ENCODE measurements at regions not wholly inside any gene's neighbourhood (a gene's known extent, or its start where the extent isn't known, plus 50 kb on each side); places are given as distances from the start of the nearest gene placed in this dataset.
"Not testable (repeated sequence)": the region's sequence is repeated elsewhere in the genome, so short reads cannot be mapped to it uniquely, and the experiment has no call there.

DNA sequence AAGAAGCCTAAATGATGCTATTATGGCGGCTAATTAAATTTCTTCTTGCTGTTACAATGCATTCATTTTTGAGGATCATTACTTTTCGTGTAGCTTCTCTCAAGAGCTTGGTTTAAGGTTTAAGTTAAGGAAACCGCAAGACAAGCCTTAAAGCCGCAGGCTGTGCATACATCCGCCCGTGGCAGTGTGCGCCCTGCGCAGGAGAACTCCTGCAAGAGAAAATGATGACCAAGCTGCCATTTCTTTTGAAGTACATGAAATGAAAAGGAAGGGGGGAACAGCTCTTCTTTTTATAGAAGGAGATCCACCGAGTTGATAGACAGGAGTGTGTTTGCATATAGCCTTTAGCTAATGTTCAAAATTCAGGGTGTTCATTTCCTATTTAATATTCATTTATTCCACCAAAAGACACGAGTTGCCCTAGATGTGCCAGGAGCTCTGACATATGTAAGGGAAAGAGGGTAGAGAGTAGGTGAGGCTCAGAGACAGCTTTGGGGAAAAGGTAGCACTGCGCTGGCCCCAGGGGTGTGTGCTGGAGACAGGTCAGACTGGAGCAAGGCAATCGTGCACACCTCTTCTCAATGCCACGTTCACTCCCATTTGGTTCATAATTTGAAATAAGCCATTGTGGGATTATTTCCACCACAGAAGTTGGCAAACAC is 112.1 kb upstream of the LDB2 start:
- no peak for DNase-seq
- ATAC-seq: no peak

DNA sequence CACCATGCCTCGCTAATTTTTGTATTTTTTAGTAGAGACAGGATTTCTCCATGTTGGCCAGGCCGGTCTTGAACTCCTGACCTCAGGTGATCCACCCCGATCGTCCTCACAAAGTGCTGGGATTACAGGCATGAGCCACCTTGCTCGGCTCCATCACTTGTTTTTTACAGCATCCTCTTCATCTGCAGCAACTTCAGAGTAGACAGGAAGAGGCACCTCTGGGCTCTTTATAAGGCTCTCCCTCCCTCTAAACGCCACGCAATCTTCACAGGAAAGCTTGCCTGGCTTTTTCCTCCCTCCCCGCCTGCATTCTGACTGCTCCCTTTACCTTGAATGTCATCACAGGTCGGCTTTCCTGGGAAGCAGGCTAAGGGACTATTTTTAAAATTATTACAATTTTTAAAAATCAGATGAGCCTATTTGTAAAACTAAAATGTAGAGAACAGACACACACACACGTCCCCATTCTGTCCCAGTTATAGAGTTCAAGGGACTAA is 111.5 kb upstream of the LDB2 start:
- ATAC-seq: no peak
- no peak for DNase-seq

DNA sequence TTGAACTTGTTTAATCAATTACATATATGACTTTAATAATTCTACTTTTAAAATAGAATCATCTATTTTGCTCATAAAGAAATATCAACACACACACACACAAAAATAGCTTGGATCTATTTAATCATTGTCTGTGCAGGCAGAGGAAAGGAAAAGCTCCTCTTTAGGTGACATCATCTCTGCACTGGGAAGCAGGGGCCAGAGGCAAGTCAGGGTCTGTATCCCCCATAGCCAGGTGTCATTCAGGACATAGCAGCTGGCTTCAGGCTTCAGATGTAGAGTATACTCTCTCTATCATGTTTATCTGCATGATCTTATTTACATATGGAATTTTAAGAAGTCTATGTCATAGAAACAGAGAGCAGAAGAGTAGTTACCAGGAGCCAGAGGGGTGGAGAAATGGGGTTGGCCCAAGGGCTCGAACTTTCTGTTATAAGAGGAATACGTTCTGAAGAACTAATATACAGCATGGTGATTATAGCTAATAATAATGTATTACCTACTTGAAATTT is 110.4 kb upstream of the LDB2 start:
- DNase-seq (no peak), ATAC-seq (no peak)

DNA sequence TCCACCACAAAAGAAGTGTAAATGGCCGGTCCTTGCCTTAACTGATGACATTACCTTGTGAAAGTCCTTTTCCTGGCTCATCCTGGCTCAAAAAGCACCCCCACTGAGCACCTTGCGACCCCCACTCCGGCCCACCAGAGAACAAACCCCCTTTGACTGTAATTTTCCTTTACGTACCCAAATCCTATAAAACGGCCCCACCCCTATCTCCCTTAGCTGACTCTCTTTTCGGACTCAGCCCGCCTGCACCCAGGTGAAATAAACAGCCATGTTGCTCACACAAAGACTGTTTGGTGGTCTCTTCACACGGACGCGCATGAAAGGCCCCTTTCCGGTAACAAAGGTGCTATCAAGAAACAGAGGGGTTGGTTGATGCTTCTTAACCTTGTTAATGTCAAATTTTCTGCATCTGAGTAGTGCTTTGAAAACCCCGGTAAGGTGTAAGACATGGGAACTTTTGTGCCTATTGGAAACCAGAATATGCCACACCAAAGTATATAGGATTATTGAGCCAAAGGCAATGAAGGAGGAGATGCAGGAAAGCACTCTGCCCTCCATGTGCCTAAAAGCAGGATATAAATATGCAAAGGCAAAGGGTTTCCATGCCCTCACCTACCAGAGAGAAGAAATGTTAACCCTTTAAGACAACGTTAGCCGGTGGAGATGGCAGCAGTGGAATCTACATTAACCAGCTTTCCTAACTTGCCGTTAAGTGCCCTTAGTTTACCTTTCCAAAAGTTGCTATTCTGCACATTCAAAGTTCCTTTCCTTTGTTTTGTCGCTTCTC is 105.4 kb upstream of the LDB2 start:
- DNase-seq, ATAC-seq: not testable (repeated sequence)

DNA sequence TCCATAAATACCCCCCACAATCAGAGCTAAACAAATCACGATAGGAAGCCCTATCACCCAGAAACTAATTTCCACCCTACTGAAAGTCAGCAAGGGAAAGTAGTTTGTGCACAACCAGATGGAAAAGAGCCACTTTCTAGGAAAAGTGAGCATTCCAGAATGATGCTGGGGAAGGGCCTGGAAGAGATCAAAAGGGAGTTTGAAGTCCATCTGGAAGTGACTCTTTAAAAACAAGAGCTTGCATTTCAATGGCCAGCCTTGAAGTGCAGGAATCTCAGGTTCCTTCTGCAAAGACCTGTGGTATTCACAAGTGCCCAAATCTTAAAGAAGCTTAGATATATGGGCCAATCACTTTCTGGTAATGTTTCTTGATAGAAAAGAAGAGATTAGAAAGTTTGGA is 97.0 kb upstream of the LDB2 start:
- no peak for ATAC-seq

DNA sequence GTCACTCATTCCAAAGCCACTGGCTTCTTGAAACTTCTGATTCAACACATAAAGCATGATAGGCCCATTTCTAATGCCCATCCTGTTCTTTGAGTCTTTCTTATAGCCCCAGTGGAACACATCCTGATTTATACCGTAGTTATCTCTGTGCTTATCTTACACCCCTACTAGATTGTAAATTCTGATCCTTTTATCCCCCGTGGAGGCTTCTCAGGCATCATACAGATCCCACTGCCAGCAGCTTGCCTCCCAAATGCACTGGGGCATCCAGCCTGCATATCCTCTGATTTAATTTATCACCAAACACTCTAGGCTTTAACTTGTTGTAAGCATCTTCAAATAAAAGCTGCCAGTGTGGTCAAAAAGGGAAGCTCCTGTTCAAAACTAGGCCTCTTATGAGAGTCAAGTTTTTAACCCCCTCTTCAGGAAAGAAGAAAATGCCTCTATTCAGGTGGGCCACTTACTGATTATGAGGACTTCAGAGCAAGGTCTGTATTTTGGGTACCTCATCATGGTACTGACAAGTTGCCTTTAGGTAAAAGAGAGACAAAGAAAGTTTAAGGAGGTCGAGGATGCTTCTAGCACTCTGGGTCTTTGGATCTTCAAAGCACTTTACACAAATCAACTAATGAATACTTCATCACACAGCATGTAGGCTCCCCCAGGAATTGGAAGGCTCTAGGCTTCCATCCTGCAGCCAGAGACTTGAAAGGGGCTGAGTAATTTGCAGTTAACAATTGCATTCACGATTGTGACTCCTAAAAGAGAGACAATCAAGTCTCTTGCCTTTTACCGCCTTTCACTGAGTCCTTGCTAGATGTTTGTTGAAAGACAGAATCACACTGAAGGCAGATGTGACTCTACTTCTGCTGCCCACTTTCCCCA is 95.8 kb upstream of the LDB2 start:
- no peak for ATAC-seq
- no peak for DNase-seq

More for the DNA sequence above, 97.0 kb upstream of the LDB2 start:
- DNase-seq: no peak

DNA sequence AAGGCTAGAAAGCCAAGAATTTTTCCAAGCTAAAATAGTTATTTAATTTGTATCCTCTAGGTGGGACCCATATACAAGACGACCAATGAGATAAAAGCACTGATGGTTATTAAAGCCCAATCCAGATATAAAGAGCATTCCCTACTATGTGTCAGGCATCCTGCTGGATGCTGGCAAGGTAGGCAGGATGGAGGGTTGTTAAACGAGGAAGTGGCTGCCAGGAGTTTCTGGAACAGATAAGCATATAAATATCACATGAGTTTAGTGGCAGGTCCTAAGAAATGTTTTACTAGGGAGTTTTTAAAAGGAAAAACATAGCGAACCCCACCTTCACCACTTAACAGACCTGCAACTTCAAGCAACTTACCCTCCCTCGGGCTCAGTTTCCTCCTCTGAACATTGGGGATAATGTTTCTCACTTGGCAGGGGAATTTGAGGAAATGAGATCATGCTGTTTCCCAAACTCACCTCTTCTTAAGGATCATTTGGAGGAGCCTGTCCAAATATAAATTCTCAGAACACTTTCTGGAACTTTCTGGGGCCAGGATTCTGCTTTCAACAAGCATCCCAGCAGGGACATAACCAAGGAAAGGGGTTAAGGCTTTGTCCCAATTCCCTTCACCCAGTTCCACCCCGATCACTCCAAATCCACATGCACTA is 94.3 kb upstream of the LDB2 start:
- no peak for DNase-seq
- ATAC-seq: no peak

DNA sequence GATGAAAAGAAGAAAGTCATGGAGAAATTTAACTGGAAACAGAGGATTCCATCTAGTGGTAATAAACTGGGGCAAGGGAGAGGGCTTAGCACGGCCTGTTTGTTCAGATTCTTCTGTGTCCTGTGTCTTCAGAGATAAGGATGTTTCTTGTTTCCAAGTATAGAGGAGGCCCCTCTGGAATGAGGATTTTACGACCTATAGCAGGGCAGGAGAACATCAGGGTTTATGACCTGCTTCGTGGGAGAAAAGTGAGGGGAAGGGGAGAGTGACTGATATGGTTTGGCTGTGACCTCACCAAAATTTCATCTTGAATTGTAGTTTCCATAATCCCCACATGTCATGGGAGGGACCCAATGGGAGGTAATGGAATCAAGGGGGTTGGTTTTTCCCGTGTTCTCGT is 93.0 kb upstream of the LDB2 start:
- no peak for DNase-seq
- no peak for ATAC-seq

DNA sequence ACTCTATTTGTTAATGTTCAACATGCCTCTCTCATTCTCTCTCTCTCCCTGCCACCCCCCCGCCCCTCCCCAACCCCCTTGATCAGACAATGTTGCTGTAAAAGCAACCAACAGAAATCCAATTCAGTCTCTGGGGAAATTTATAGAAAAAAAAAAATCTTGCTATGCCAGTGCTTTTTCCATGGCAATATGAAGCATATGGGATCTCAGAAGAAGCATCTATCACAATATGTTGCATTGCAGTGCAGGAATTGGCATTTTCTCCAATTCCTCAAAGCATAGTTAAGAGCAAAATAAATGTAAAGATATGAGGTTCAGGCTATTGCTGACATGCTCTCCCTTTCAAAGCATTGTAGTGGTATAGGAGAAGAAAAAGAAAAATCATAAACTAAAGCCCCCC is 90.9 kb upstream of the LDB2 start:
- ATAC-seq (no peak), DNase-seq (no peak)

DNA sequence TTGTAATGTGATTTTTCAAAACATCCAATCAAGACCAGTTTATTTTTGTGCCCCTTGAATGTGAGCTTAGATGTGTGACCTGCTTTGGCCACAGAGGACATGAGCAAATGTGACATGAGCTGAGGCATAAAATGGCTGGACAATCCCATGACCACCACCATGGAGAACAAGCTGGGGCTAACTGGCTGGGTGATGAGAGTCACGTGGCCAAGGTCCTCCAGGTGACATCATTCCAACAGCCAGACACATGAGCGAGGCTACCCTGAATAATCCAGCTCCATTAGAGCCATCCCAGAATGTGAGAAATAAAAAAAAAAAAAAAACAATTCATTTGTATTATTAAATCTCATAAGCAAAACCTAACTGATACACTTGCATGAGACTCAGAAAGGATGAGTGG is 90.4 kb upstream of the LDB2 start:
- no peak for ATAC-seq
- no peak for DNase-seq

DNA sequence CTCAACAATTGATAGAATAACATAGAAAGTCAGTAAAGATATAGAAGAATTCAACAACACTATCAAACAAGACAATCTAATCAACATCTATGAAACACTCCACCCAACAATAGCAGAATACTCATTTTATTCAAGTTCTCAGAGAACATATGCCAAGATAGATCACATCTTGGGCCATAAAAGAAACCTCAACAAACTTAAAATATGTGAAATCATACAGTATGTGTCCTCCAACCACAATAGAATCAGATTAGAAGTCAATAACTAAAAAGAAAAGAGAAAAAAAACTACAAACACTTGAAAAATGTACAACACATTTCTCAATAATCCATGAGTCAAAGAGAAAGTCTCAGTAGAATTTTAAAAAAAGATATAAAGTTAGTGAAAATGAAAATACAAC is 78.6 kb upstream of the LDB2 start:
- ATAC-seq (no peak), DNase-seq (no peak)

DNA sequence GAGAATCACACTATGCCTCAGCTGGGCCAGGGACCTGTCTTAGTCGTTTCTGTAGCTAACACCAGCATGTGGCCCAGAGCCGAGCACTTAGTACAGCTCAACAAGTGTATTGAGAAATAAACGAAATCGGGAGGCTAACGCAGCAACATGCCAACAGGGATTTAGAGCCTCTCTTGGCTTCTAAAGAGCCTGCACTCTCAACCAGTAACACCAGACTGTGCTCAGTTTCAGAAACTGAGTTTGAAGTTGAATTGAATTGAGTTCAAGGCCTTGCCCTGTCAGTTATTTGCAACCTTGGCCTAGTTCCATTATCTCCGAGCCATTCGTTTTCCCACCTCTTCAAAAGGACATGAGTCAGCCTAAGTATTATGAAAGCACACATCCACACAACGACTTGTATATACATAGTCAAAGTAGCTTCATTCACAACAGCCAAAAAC is 71.3 kb upstream of the LDB2 start:
- ATAC-seq: no peak
- DNase-seq: no peak

DNA sequence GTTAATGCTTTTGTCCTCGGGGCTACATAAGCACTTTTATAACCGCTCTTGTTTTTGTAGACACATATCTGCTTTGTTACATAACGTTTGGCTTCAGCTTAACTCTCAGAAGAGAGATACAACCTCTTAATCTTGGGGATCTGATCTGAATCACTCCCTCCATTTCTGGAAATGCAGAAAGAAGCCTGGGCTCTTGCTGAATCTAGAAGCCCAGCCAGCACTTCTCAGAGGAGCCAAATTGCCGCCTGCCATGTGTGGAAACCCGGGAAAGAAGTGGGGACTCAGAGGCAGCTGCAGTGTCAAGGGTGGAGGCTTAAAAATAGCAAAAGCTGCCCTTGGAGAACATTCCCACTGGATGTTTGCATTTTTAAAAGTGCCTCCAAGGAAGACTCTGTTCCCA is 69.3 kb upstream of the LDB2 start:
- DNase-seq: no peak
- no peak for ATAC-seq

DNA sequence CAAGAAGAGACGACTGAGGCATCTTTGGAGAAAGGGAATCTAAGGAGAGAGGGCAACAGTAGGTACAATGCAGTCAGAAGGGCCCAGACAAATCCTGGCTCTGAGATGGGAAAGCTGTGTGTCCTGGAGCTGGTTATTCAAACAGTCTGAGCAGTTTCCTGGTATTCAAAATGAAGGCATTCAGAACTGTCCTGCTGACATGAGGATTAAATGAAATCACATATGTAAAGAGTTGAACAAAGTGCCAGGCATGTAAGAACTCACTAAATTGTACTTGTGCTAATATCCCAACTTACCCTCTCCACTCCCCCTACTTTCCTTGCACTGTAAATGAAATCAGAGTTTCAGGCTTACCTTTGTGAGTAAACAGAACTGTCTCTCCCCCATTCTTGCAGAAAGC is 60.9 kb upstream of the LDB2 start:
- ATAC-seq: no peak
- no peak for DNase-seq

DNA sequence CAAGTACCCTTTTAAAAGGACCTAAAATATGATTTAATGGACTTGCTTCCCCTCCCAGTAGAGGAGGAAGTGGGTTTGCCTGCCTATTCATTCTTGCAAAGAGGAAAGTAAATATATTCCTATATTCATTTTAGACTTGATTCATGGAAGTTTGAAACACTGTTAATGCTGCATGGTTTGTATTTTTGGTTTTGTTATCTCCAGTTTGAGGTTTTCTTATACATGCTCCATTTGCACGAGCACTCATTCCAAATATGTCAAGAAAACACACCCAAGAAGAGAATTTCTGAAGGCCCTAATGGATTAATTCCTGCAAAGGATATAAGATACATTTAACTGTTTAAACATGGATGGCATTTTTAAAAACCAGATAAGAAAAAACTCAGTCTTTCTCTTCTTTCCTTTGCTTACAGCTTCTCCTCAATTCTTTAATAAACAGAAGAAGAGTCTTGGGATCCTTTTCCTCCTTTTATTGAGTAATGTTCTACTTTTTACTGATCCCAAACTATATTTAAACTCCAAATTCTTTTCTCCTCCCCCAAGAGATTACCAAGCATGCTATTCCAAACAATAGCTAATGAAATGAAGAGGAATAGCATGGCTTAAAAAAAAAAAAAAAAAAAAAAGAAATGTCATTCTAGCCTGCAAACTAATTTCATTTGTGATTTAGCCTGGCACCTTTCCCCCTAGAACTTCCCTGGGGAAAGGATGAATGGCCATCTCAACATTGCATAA is 54.6 kb upstream of the LDB2 start:
- no peak for DNase-seq
- no peak for ATAC-seq

DNA sequence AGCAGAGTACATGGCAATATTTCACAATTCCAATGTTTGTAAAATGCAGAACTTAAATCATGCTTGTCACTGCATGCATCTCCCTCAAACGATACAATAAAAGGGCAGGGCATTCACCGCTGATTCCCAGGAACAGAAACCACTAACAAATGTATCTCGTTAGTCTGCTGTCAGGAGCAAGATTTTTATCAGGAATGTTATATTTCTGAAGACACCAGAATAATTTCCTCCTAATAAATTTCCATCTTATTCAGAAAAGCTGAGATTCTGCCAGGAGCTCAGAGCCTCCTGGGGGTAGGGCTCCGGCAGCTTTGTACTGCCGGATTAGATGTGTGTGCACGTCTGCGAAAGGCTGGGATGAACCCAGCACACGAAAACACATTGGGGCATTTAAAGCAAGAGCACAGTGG is 54.0 kb upstream of the LDB2 start:
- ATAC-seq (no peak), DNase-seq (no peak)

Data from stimulated activated naive CD8-positive, alpha-beta T cell treated with anti-CD3 and anti-CD28 coated beads, Interleukin-15, Interleukin-2, amounts not matched to agents 100 U/mL and 50 U/mL, for 24 hours (primary cell).